Astrocyte (in vitro differentiated cells and primary cell): ENCODE measurements at regions not wholly inside any gene's neighbourhood (a gene's known extent, or its start where the extent isn't known, plus 50 kb on each side); places are given as distances from the start of the nearest gene placed in this dataset.

Experiments used
- DNase-seq: peaks from one replicate; pipeline ENCODE4 v3.0.0-alpha.2; 2010; ENCODE audit warnings: low read depth
- FAIRE-seq: peaks from 2 replicates; lab custom pipeline; 2011; peaks lifted over from hg19 to GRCh38; lab: Jason Lieb, UNC
- H2AFZ ChIP-seq: 2 replicates; pipeline ENCODE4 v1.6.0; 2012; ENCODE audit warnings: low read depth, low read length, inconsistent platforms
- H3K27ac ChIP-seq: 2 replicates; pipeline ENCODE4 v1.5.1; 2011; ENCODE audit warnings: low read depth, low read length, inconsistent platforms
- H3K27me3 ChIP-seq: 2 replicates; pipeline ENCODE4 v1.6.0; 2011; ENCODE audit warnings: low read length, inconsistent platforms; ENCODE audit not compliant: insufficient read depth
- H3K36me3 ChIP-seq: 2 replicates; pipeline ENCODE4 v1.5.1; 2011; ENCODE audit warnings: low read length, inconsistent platforms; ENCODE audit not compliant: insufficient read depth
- H3K4me1 ChIP-seq: 2 replicates; pipeline ENCODE4 v1.5.1; 2011; ENCODE audit warnings: low read length, inconsistent platforms; ENCODE audit not compliant: insufficient read depth
- H3K4me2 ChIP-seq: 2 replicates; pipeline ENCODE4 v1.6.0; 2012; ENCODE audit warnings: low read length, inconsistent platforms
- H3K4me3 ChIP-seq: 2 replicates; pipeline ENCODE4 v1.5.1; 2011; ENCODE audit warnings: low read depth, mild to moderate bottlenecking, low read length, inconsistent platforms; ENCODE audit not compliant: insufficient read depth
- H3K79me2 ChIP-seq: 2 replicates; pipeline ENCODE4 v1.6.0; 2012; ENCODE audit warnings: mild to moderate bottlenecking, low read length, inconsistent platforms; ENCODE audit not compliant: insufficient read depth
- H3K9ac ChIP-seq: 2 replicates; pipeline ENCODE4 v1.6.0; 2012; ENCODE audit warnings: mild to moderate bottlenecking, low read length, inconsistent platforms
- H3K9me3 ChIP-seq: 2 replicates; pipeline ENCODE4 v1.5.1; 2012; ENCODE audit warnings: low read depth, mild to moderate bottlenecking, low read length, inconsistent platforms; ENCODE audit not compliant: insufficient read depth
- H4K20me1 ChIP-seq: 2 replicates; pipeline ENCODE4 v1.6.0; 2012; ENCODE audit warnings: low read length, inconsistent platforms; ENCODE audit not compliant: insufficient read depth
- H3K27ac Mint-ChIP-seq: one replicate; pipeline ENCODE4 v1.8.0; 2021; ENCODE audit warnings: mild to moderate bottlenecking, mixed read lengths; ENCODE audit not compliant: unreplicated experiment
- H3K27me3 Mint-ChIP-seq: one replicate; pipeline ENCODE4 v1.8.0; 2021; ENCODE audit warnings: low read depth, mixed read lengths; ENCODE audit not compliant: unreplicated experiment
- H3K36me3 Mint-ChIP-seq: one replicate; pipeline ENCODE4 v1.8.0; 2021; ENCODE audit warnings: low read depth, mixed read lengths; ENCODE audit not compliant: unreplicated experiment
- H3K4me1 Mint-ChIP-seq: one replicate; pipeline ENCODE4 v1.8.0; 2021; ENCODE audit warnings: low read depth, mixed read lengths; ENCODE audit not compliant: unreplicated experiment
- H3K4me3 Mint-ChIP-seq: one replicate; pipeline ENCODE4 v1.8.0; 2021; ENCODE audit warnings: mild to moderate bottlenecking, moderate library complexity, mixed read lengths; ENCODE audit not compliant: unreplicated experiment
- H3K9me3 Mint-ChIP-seq: one replicate; pipeline ENCODE4 v1.8.0; 2021; ENCODE audit warnings: mild to moderate bottlenecking, mixed read lengths; ENCODE audit not compliant: unreplicated experiment
- CTCF ChIP-seq: IDR thresholded peaks from 2 replicates; pipeline ENCODE4 v1.5.1; 2011; ENCODE audit warnings: low read depth, mild to moderate bottlenecking, inconsistent platforms, low read length, moderate library complexity; ENCODE audit not compliant: insufficient read depth
- EZH2 ChIP-seq: IDR thresholded peaks from 2 replicates; pipeline ENCODE4 v1.6.1; 2012; ENCODE audit warnings: mild to moderate bottlenecking, low read length, inconsistent platforms; ENCODE audit not compliant: insufficient read depth

- no peak overlapping the region for H3K4me3 ChIP-seq
- no peak for TF ChIP-seq EZH2
- TF ChIP-seq CTCF, result no peak
- H3K4me2 ChIP-seq, result no peak overlapping the region
- H3K9ac ChIP-seq, result no peak overlapping the region
- H3K27me3 ChIP-seq, result no peaks in the 10 kb centered on the region
- H3K36me3 ChIP-seq, result no peaks in the 10 kb centered on the region
- H3K4me1 Mint-ChIP-seq, result no peaks in the 10 kb centered on the region
- H3K27me3 Mint-ChIP-seq, result peaks cover 3% of the 10 kb centered on the region
- no peaks in the 10 kb centered on the region for H3K79me2 ChIP-seq
- H4K20me1 ChIP-seq, result no peaks in the 10 kb centered on the region
- H3K36me3 Mint-ChIP-seq, result no peaks in the 10 kb centered on the region
- H2AFZ ChIP-seq, result no peak overlapping the region
- no peaks in the 10 kb centered on the region for H3K9me3 ChIP-seq
- FAIRE-seq, result no peak
- H3K27ac ChIP-seq, result no peak overlapping the region
- H3K4me1 ChIP-seq, result no peaks in the 10 kb centered on the region
- H3K27ac Mint-ChIP-seq, result no peak overlapping the region
- H3K4me3 Mint-ChIP-seq, result no peak overlapping the region
- no peaks in the 10 kb centered on the region for H3K9me3 Mint-ChIP-seq
- DNase-seq, result no peak
Observed at GRCh38 chr14:25933731-25934130, 664.1 kb downstream of the NOVA1 start.

GRCh38 chr14:25929881-25930615, 667.8 kb downstream of the NOVA1 start:
- H3K79me2 ChIP-seq, result no peaks in the 10 kb centered on the region
- H3K27ac ChIP-seq, result no peak overlapping the region
- no peak overlapping the region for H3K27ac Mint-ChIP-seq
- H3K4me1 ChIP-seq, result no peaks in the 10 kb centered on the region
- DNase-seq (no peak), FAIRE-seq (no peak)
- H3K9me3 ChIP-seq, result no peaks in the 10 kb centered on the region
- no peak overlapping the region for H3K9ac ChIP-seq
- no peak overlapping the region for H3K4me3 ChIP-seq
- no peak overlapping the region for H3K4me3 Mint-ChIP-seq
- H3K27me3 ChIP-seq, result no peaks in the 10 kb centered on the region
- no peak overlapping the region for H2AFZ ChIP-seq
- H3K4me2 ChIP-seq, result no peak overlapping the region
- no peaks in the 10 kb centered on the region for H3K4me1 Mint-ChIP-seq
- H3K36me3 Mint-ChIP-seq, result no peaks in the 10 kb centered on the region
- H3K36me3 ChIP-seq, result no peaks in the 10 kb centered on the region
- no peak for TF ChIP-seq EZH2
- TF ChIP-seq CTCF, result no peak
- no peaks in the 10 kb centered on the region for H4K20me1 ChIP-seq
- H3K9me3 Mint-ChIP-seq, result no peaks in the 10 kb centered on the region
- H3K27me3 Mint-ChIP-seq, result peaks cover 3% of the 10 kb centered on the region

- no peak overlapping the region for H3K4me3 Mint-ChIP-seq
- H3K27ac Mint-ChIP-seq, result no peak overlapping the region
- H3K36me3 ChIP-seq, result no peaks in the 10 kb centered on the region
- FAIRE-seq (no peak), DNase-seq (no peak)
- no peak overlapping the region for H3K4me2 ChIP-seq
- no peaks in the 10 kb centered on the region for H3K4me1 Mint-ChIP-seq
- no peaks in the 10 kb centered on the region for H4K20me1 ChIP-seq
- TF ChIP-seq EZH2 (no peak), CTCF (no peak)
- no peaks in the 10 kb centered on the region for H3K79me2 ChIP-seq
- no peak overlapping the region for H3K4me3 ChIP-seq
- H3K4me1 ChIP-seq, result no peaks in the 10 kb centered on the region
- peaks cover 7% of the 10 kb centered on the region for H3K27me3 Mint-ChIP-seq
- no peaks in the 10 kb centered on the region for H3K36me3 Mint-ChIP-seq
- H2AFZ ChIP-seq, result no peak overlapping the region
- no peaks in the 10 kb centered on the region for H3K27me3 ChIP-seq
- no peaks in the 10 kb centered on the region for H3K9me3 Mint-ChIP-seq
- H3K9me3 ChIP-seq, result no peaks in the 10 kb centered on the region
- no peak overlapping the region for H3K27ac ChIP-seq
- H3K9ac ChIP-seq, result no peak overlapping the region
Observed at GRCh38 chr14:25911831-25912230, 686.0 kb downstream of the NOVA1 start.
